AG09319 (cell line): ENCODE measurements at regions not wholly inside any gene's neighbourhood (a gene's known extent, or its start where the extent isn't known, plus 50 kb on each side); places are given as distances from the start of the nearest gene placed in this dataset.

ENCODE experiments used
- DNase-seq: peaks from one replicate; pipeline ENCODE4 v3.0.0-alpha.2; 2010; ENCODE audit warnings: low read depth; ENCODE audit errors: extremely low read depth
- CTCF ChIP-seq: IDR thresholded peaks from 2 replicates; pipeline ENCODE4 v1.5.1; 2011; ENCODE audit warnings: low read depth, mild to moderate bottlenecking, inconsistent platforms, low read length, moderate library complexity

DNA sequence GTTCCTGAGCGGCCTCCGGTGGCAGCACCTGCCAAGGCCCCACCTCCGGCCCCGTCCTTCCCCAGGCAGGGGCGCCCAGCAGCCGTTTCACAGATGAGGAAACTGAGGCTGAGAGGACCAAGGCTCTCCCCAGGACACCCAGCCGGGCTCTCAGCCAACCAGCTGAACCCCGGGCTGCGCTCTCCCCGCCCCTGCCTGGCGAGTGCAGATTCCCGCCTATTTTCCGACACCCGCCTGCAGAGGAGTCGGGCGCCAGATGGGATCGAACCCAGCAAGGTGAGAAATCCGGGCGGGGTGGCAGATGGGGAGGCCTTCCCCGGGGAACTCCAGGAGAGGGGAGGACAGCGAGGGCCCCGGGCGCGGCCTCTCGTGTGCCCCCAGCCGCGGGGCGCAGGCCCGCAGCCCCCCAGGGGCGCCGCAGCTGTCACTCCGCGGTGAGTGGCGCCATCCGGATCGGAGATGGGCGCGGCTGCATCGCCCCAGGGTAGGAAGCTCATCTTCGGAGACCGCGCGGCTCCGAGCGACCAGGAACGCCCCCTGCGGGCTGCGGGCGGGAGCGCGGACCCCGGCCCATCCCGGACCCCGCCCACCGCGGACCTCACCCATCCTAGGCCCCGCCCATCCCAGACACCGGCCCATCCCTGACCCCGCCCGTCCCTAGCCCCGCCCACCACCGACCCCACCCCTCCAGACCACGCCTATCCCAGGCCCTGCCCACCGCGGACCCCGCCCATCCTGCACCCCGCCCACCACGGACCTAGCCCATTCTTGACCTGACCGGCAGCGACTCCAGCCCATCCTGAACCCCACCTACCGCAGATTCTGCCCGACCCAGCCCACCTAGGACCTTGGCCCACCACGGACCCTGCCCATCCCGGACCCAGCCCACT is 90.3 kb downstream of the MICALL2 start:
- no peak; the same call in 1 of the 2 replicates for TF ChIP-seq CTCF
- no peak for DNase-seq

DNA sequence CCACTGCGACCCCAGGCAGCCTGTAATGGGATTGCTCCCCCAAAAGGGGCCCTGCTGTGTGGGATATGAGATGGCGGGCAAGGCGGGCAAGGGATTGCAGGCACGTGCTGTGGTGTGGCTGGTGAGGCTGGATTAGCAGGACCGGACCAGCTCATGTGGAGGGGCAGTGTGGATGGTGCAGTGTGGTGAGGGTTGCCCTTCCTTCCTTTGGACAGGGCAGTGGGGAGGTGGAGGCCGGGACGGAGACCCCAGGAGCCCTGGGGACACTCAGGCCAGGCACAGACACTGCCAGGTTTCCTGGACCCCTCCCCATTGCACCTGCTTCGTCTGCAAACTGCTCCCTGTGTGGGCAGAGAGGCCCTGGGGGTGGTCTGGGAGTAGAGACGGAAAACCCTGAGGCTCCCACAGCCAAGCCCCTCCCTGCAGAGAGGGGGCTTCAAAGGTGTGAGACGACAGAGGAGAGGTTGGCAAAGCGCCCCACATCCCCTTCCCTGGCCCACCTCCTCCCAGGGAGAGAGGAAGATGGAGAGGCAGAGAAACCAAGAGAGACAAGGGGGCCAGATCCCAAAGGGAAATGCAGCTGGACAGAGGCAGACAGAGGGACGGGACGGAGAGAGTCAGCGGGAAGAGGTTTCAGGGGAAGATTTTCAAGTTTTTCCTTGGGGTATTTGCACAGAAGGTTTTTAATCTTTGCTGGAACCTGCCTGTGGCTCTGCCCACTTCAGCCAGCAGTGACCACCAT is 89.2 kb downstream of the MICALL2 start:
- no peak for DNase-seq
- no peak for TF ChIP-seq CTCF

DNA sequence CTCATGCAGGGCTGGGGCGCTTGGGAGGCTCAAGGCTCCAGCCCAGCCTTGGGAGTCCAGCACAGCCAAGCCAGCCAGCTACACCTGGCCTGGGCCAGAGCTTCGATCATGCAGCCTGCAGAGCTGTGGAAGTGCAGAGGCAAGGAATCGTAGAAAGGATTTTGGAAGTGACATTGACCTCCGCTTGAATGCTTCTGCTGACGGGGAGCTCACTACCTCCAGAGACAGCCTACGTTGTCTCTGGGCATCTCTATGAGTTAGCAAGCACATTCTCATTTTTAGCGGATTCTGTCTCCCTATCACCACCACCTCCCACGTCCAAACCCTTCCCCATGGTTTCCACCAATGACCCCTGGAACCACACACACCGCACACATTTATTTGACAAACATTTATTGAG is 88.5 kb downstream of the MICALL2 start:
- TF ChIP-seq CTCF, result no peak
- no peak for DNase-seq

DNA sequence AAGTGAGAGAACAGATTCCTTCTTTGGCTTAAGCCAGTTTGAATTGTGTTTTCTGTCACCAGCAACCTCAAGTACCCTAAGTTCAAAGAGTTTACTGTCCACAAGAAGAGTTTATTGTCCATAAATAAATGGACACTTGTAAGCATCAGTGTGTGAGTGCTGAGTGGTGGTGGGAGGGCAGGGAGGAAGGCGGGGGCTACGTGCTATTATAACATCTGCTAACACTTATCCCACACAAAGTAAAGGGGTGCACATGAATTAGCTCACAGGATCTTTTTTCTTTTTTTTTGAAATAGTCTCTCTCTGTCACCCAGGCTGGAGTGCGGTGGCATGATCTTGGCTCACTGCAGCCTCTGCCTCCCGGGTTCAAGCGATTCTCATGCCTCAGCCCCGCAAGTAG is 87.2 kb downstream of the MICALL2 start:
- no peak for DNase-seq
- no peak for TF ChIP-seq CTCF

DNA sequence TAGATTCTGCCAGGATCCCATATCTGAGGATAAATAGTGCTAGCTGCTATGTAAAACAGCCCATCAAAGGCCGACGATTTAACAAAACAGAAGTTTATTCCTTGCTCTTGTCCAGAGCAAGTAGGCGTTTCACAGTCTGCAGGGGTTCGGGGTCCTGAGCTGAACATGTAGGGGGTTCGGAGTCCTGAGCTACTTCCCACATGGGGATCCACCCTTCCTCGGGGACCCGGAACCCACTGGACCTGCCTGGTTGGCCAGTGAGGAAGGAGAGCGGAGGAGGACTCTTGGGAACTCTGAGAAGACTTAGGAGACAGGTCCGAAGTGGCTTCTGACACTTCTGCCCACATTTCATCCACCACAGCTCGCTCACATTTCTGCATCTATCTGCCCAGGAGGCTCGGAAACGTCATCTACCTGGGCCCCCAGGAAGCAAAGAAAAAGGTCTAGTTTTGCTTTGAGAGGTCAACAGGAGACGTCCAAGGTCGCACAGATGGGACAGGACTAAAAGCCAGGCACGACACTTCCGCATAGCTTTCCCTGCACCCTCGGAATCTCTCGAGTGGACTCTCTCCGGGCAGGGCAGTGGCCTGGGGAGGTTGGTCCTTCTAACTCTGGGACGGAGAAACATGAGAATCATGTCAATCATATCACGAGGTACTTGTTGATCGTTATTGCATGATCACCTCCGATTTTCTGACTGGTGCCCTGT is 86.4 kb downstream of the MICALL2 start:
- DNase-seq, result no peak
- no peak for TF ChIP-seq CTCF

DNA sequence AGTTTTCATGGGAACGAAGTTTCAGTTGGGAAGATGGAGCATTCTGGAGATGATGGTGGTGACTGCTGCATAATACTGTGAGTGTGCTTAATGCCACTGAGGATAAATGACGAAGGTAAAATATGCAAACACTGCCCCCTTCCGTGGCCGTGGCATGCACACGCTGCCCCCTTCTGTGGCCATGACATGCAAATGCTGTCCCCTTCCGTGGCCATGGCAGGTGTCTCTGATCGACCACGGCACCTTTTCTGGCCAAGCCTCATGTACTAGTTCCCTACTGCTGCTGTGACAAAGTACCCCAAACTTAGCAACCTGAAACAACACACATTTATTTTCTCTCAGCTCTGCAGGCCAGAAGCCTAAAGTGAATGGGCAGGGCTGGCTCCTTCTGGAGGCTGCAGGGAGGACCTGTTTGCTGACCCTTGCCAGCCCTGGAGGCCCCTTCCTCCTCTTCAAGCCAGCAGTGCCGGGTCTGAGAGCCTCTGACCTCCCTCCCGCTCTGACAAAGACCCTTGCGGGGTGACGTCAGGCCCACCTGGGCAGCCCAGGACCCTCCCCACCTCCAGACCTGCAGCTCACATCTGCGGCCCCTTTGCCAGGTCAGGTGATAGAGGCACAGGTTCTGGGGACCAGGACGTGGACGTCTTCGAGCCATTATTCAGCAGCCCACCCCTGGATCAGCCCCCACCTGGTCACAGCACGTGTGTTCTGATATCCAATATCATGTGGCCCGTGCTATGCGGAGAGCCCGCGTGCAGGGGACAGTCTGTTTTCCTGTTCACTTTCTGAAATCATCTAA is 82.0 kb downstream of the MICALL2 start:
- no peak for TF ChIP-seq CTCF
- no peak for DNase-seq
